Endothelial cell of umbilical vein (primary cell): ENCODE measurements at regions not wholly inside any gene's neighbourhood (a gene's known extent, or its start where the extent isn't known, plus 50 kb on each side); places are given as distances from the start of the nearest gene placed in this dataset.

Experiments used
- BruUV-seq: library from RNA; stranded (reverse); fragments of 400-500 nt; replicated peaks from 2 replicates; lab custom pipeline; 2021; lab: Mats Ljungman, UMichigan
- CTCF ChIA-PET: fragments of 300-600, 350-600 bp; sonication (Branson Sonifier 250); formaldehyde crosslinking; loops from one replicate; lab custom pipeline; 2021; ENCODE audit warnings: antibody characterized with exemption, inconsistent platforms; lab: Charles Lee
- POLR2A ChIA-PET: fragments of 300-600, 350-600 bp; sonication (Branson Sonifier 250); formaldehyde crosslinking; loops from one replicate; lab custom pipeline; 2021; ENCODE audit warnings: antibody characterized with exemption, inconsistent platforms; lab: Charles Lee
- DNase-seq: peaks from one replicate; pipeline ENCODE4 v3.0.0-alpha.2; 2011; ENCODE audit warnings: low read depth, low spot score
- FAIRE-seq: peaks from 2 replicates; lab custom pipeline; 2011; peaks lifted over from hg19 to GRCh38; lab: Jason Lieb, UNC
- H2AFZ ChIP-seq: 2 replicates; pipeline ENCODE4 v1.6.0; 2012; ENCODE audit warnings: low read depth, low read length, control low read depth, inconsistent platforms
- H3K27ac ChIP-seq: 2 replicates; pipeline ENCODE4 v1.5.1; 2011; ENCODE audit warnings: low read depth, mild to moderate bottlenecking, control low read depth, low read length, moderate library complexity; ENCODE audit not compliant: insufficient read depth
- H3K27me3 ChIP-seq, 2 experiments: 2 replicates each; pipeline versions ENCODE4 v1.6.0 to v1.6.1; 2011; ENCODE audit warnings: low read length in 2 of 2, mixed read lengths in 1 of 2; ENCODE audit not compliant: control insufficient read depth in 2 of 2, insufficient read depth in 2 of 2
- H3K36me3 ChIP-seq, 2 experiments: 2 replicates in 1 of 2; 3 replicates in 1 of 2; pipeline ENCODE4 v1.5.1; 2011; ENCODE audit warnings: low read length in 2 of 2, mild to moderate bottlenecking in 1 of 2, moderate library complexity in 1 of 2; ENCODE audit not compliant: control insufficient read depth in 2 of 2, insufficient read depth in 2 of 2; ENCODE audit errors: extremely low read depth in 1 of 2
- H3K4me1 ChIP-seq: 3 replicates; pipeline ENCODE4 v1.5.1; 2011; ENCODE audit warnings: mild to moderate bottlenecking, low read length; ENCODE audit not compliant: control insufficient read depth, insufficient read depth; ENCODE audit errors: extremely low read depth
- H3K4me2 ChIP-seq: 2 replicates; pipeline ENCODE4 v1.6.1; 2011; ENCODE audit warnings: low read length, control low read depth, mixed read lengths; ENCODE audit not compliant: insufficient read depth
- H3K4me3 ChIP-seq, 3 experiments: fragments of 200-600 bp in 1 of 3; sonication (generic), shearing (Covaris generic) in 1 of 3; replicated peaks in 1 of 3; 2 replicates each; pipeline ENCODE4 v1.5.1; 2011 to 2016; ENCODE audit warnings: control low read depth in 3 of 3, low read length in 3 of 3, mild to moderate bottlenecking in 2 of 3, inconsistent platforms in 1 of 3, low read depth in 1 of 3, moderate library complexity in 1 of 3; ENCODE audit not compliant: insufficient read depth in 1 of 3
- H3K79me2 ChIP-seq: 2 replicates; pipeline ENCODE4 v1.6.0; 2012; ENCODE audit warnings: low read length, inconsistent platforms; ENCODE audit not compliant: control insufficient read depth, insufficient read depth
- H3K9ac ChIP-seq: replicated peaks from 2 replicates; pipeline ENCODE3; 2011; ENCODE audit warnings: low read length, control low read depth; ENCODE audit not compliant: insufficient read depth; ENCODE audit errors: extremely low read depth
- H3K9me1 ChIP-seq: replicated peaks from 3 replicates; pipeline ENCODE4 v1.6.0; 2011; ENCODE audit warnings: mild to moderate bottlenecking, low read length; ENCODE audit not compliant: control insufficient read depth, insufficient read depth; ENCODE audit errors: extremely low read depth
- H3K9me3 ChIP-seq: replicated peaks from 2 replicates; pipeline ENCODE4 v1.5.1; 2012; ENCODE audit warnings: low read length, inconsistent platforms; ENCODE audit not compliant: control insufficient read depth, insufficient read depth
- H4K20me1 ChIP-seq: replicated peaks from 2 replicates; pipeline ENCODE3; 2011; ENCODE audit warnings: mild to moderate bottlenecking, low read length; ENCODE audit not compliant: control insufficient read depth, insufficient read depth; ENCODE audit errors: extremely low read depth
- EZH2 ChIP-seq: IDR thresholded peaks from 2 replicates; pipeline ENCODE4 v1.6.1; 2012; ENCODE audit warnings: borderline replicate concordance, low read depth, mild to moderate bottlenecking, moderate library complexity, low read length, inconsistent platforms; ENCODE audit not compliant: severe bottlenecking
- FOS ChIP-seq: IDR thresholded peaks from 2 replicates; pipeline ENCODE4 v1.6.1; 2011; ENCODE audit warnings: mild to moderate bottlenecking, low read length, moderate library complexity, borderline replicate concordance; ENCODE audit not compliant: insufficient read depth
- GATA2 ChIP-seq: IDR thresholded peaks from 2 replicates; pipeline ENCODE4 v1.7.0; 2011; ENCODE audit warnings: low read depth, mild to moderate bottlenecking, moderate library complexity, mixed read lengths, low read length; ENCODE audit not compliant: insufficient read length, insufficient read depth
- JUN ChIP-seq: IDR thresholded peaks from 2 replicates; pipeline ENCODE4 v1.6.1; 2011; ENCODE audit warnings: borderline replicate concordance, low read depth; ENCODE audit not compliant: insufficient read length, insufficient read depth
- MAX ChIP-seq: IDR thresholded peaks from 2 replicates; pipeline ENCODE4 v1.6.1; 2011; ENCODE audit not compliant: insufficient read depth, insufficient read length
- MYC ChIP-seq: IDR thresholded peaks from one replicate; pipeline ENCODE4 v1.6.1; 2011; ENCODE audit warnings: mild to moderate bottlenecking, low read depth, low read length
- POLR2A ChIP-seq: IDR thresholded peaks from 2 replicates; pipeline ENCODE4 v1.6.1; 2012; ENCODE audit warnings: low read depth, mild to moderate bottlenecking, control low read depth, low read length
- POLR2AphosphoS5 ChIP-seq: IDR thresholded peaks from 2 replicates; pipeline ENCODE4 v1.6.1; 2012; ENCODE audit warnings: low read depth, mild to moderate bottlenecking, control low read depth, low read length, moderate library complexity; ENCODE audit not compliant: insufficient read depth
- dilution Hi-C: fragments of 300-500 bp; cut with MboI; formaldehyde crosslinking; loops from one replicate; pipeline ENCODE4 v1.15.0; 2019; ENCODE audit warnings: low sequenced_read_pairs; ENCODE audit not compliant: extremely low pct_ligation_motif_present
- intact Hi-C: fragments of 100-400 bp; cut with micrococcal nuclease; formaldehyde crosslinking; loops from one replicate; pipeline ENCODE4 v1.10.0; 2022
- TF ChIP-seq, protein P1 (sequence below), 2 donors: IDR thresholded peaks; 1 replicate in 1 of 2; 2 replicates in 1 of 2; pipeline ENCODE4 v1.5.1; 2011; ENCODE audit warnings: low read length in 2 of 2, mild to moderate bottlenecking in 2 of 2, moderate library complexity in 2 of 2, control low read depth in 1 of 2, inconsistent platforms in 1 of 2, low read depth in 1 of 2; ENCODE audit not compliant: insufficient read depth in 1 of 2; ENCODE audit errors: extremely low read depth in 1 of 2

GRCh38 chr2:3042601-3043585 lies 334.7 kb downstream of the EIPR1 start:
- CTCF ChIA-PET, result no interaction called here
- Histone ChIP-seq H3K36me3 (no peaks in the 10 kb centered on the region), H3K9ac (no peak overlapping the region), H4K20me1 (no peaks in the 10 kb centered on the region), H3K79me2 (no peaks in the 10 kb centered on the region), H3K9me3 (peaks cover 4% of the 10 kb centered on the region), H3K4me3 (no peak overlapping the region), H3K4me2 (no peak overlapping the region), H2AFZ (no peak overlapping the region), H3K9me1 (no peaks in the 10 kb centered on the region), H3K27ac (no peak overlapping the region), H3K27me3 (no peaks in the 10 kb centered on the region), H3K4me1 (no peaks in the 10 kb centered on the region)
- dilution Hi-C loops (no loop called here), intact Hi-C loops (no loop called here)
- DNase-seq (no peak), FAIRE-seq (no peak)
- BruUV-seq, result no TSS peak
- POLR2A ChIA-PET, result no interaction called here
- TF ChIP-seq GATA2 (no peak), JUN (no peak), POLR2A (no peak), FOS (no peak), POLR2AphosphoS5 (no peak), MYC (no peak), EZH2 (no peak), MAX (no peak)
- TF ChIP-seq, protein P1, sequence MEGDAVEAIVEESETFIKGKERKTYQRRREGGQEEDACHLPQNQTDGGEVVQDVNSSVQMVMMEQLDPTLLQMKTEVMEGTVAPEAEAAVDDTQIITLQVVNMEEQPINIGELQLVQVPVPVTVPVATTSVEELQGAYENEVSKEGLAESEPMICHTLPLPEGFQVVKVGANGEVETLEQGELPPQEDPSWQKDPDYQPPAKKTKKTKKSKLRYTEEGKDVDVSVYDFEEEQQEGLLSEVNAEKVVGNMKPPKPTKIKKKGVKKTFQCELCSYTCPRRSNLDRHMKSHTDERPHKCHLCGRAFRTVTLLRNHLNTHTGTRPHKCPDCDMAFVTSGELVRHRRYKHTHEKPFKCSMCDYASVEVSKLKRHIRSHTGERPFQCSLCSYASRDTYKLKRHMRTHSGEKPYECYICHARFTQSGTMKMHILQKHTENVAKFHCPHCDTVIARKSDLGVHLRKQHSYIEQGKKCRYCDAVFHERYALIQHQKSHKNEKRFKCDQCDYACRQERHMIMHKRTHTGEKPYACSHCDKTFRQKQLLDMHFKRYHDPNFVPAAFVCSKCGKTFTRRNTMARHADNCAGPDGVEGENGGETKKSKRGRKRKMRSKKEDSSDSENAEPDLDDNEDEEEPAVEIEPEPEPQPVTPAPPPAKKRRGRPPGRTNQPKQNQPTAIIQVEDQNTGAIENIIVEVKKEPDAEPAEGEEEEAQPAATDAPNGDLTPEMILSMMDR (IDR thresholded peaks at IDR 0.05; ENCODE audit: extremely low read depth in 1 of 2, insufficient read depth in 1 of 2, low read depth in 1 of 2, low read length in 2 of 2), result no peak
